ENCODE measurements at regions not wholly inside any gene's neighbourhood (a gene's known extent, or its start where the extent isn't known, plus 50 kb on each side); places are given as distances from the start of the nearest gene placed in this dataset.
"Not testable (repeated sequence)": the region's sequence is repeated elsewhere in the genome, so short reads cannot be mapped to it uniquely, and the experiment has no call there.

GRCh38 chr3:3366386-3366785 lies 186.9 kb upstream of the CRBN start:
- DNase-seq = peak in 4 of 42 donors; percentile 4 to 43 (median 24)
- intact Hi-C loops (cut with DNase I) = no loop called here

- no peak for DNase-seq
- intact Hi-C loops (cut with DNase I) = no loop called here
These were observed 186.2 kb upstream of the CRBN start for GRCh38 chr3:3365716-3366115.

GRCh38 chr3:3356846-3357245 lies 177.4 kb upstream of the CRBN start:
- DNase-seq = no peak
- intact Hi-C loops (cut with DNase I) = no loop called here

GRCh38 chr3:3355442-3355841 lies 176.0 kb upstream of the CRBN start:
- intact Hi-C loops (cut with DNase I) = no loop called here

GRCh38 chr3:3353153-3353552 lies 173.7 kb upstream of the CRBN start:
- no peak for DNase-seq
- intact Hi-C loops (cut with DNase I) = no loop called here

More at GRCh38 chr3:3355442-3355841, 176.0 kb upstream of the CRBN start:
- DNase-seq = no peak

- intact Hi-C loops (cut with DNase I) = no loop called here
- DNase-seq = no peak
These were observed 171.7 kb upstream of the CRBN start for GRCh38 chr3:3351226-3351625.

- intact Hi-C loops (cut with DNase I); DNase-seq: not testable (repeated sequence)
These were observed 167.6 kb upstream of the CRBN start for GRCh38 chr3:3347056-3347455.

GRCh38 chr3:3346556-3346955 lies 167.1 kb upstream of the CRBN start:
- intact Hi-C loops (cut with DNase I) = no loop called here
- DNase-seq = no peak

- intact Hi-C loops (cut with DNase I) = no loop called here
- no peak for DNase-seq
These were observed 162.7 kb upstream of the CRBN start for GRCh38 chr3:3342141-3342540.

GRCh38 chr3:3340965-3341895 lies 161.7 kb upstream of the CRBN start:
- DNase-seq = no peak

GRCh38 chr3:3340526-3340925 lies 161.0 kb upstream of the CRBN start:
- no peak for DNase-seq
- intact Hi-C loops (cut with DNase I) = no loop called here

More at GRCh38 chr3:3340965-3341895, 161.7 kb upstream of the CRBN start:
- intact Hi-C loops (cut with DNase I) = no loop called here

GRCh38 chr3:3335903-3336302 lies 156.4 kb upstream of the CRBN start:
- no peak for DNase-seq
- intact Hi-C loops (cut with DNase I) = no loop called here

- DNase-seq = peak in 15 of 42 donors; percentile 11 to 65 (median 34)
- intact Hi-C loops (cut with DNase I) = no loop called here
These were observed 155.0 kb upstream of the CRBN start for GRCh38 chr3:3334491-3334890.

GRCh38 chr3:3333571-3333970 lies 154.1 kb upstream of the CRBN start:
- intact Hi-C loops (cut with DNase I) = no loop called here
- DNase-seq = no peak

GRCh38 chr3:3316521-3316920 lies 137.0 kb upstream of the CRBN start:
- DNase-seq = no peak
- intact Hi-C loops (cut with DNase I) = no loop called here

- intact Hi-C loops (cut with DNase I) = no loop called here
- no peak for DNase-seq
These were observed 136.4 kb upstream of the CRBN start for GRCh38 chr3:3315846-3316245.

- intact Hi-C loops (cut with DNase I) = no loop called here
- peak in 1 of 42 donors; percentile 1 for DNase-seq
These were observed 130.4 kb upstream of the CRBN start for GRCh38 chr3:3309887-3310286.

- no peak for DNase-seq
- intact Hi-C loops (cut with DNase I) = no loop called here
These were observed 129.3 kb upstream of the CRBN start for GRCh38 chr3:3308809-3309208.

GRCh38 chr3:3307491-3307890 lies 128.0 kb upstream of the CRBN start:
- intact Hi-C loops (cut with DNase I) = no loop called here
- no peak for DNase-seq

GRCh38 chr3:3305841-3306240 lies 126.3 kb upstream of the CRBN start:
- no peak for DNase-seq
- intact Hi-C loops (cut with DNase I) = no loop called here

- intact Hi-C loops (cut with DNase I) = no loop called here
- DNase-seq = no peak
These were observed 125.6 kb upstream of the CRBN start for GRCh38 chr3:3305084-3305483.

Measured in head of caudate nucleus (tissue), 42 donors.